ENCODE measurements at regions not wholly inside any gene's neighbourhood (a gene's known extent, or its start where the extent isn't known, plus 50 kb on each side); places are given as distances from the start of the nearest gene placed in this dataset.

- Histone ChIP-seq H3K36me3 (ENCODE audit: control insufficient read depth in 4 of 4, insufficient read depth in 3 of 4, low read depth in 1 of 4, low read length in 3 of 4) (no peaks in the 10 kb centered on the region), H3K9me3 (ENCODE audit: control insufficient read depth in 4 of 4, low read length in 3 of 4) (peaks cover 0 to 2% (median 0%) of the 10 kb centered on the region in 4 donors), H3K4me1 (ENCODE audit: control insufficient read depth in 4 of 4, insufficient read depth in 4 of 4, low read length in 3 of 4) (no peaks in the 10 kb centered on the region), H3K4me3 (ENCODE audit: low read depth in 1 of 3, low read length in 3 of 3) (no peak overlapping the region), H3K9ac (ENCODE audit: low read depth in 1 of 2, low read length in 2 of 2) (no peak overlapping the region), H3K27ac (ENCODE audit: low read depth in 1 of 2, low read length in 2 of 2) (no peak overlapping the region), H3K27me3 (ENCODE audit: control insufficient read depth in 4 of 4, insufficient read depth in 4 of 4, low read length in 3 of 4) (no peaks in the 10 kb centered on the region)
- DNase-seq (ENCODE audit: low spot score): no peak
- TF ChIP-seq ZBTB33 (IDR thresholded peaks at IDR 0.05): no peak
- TF ChIP-seq HNF4A (conservative IDR thresholded peaks at IDR 0.05): no peak
- 100% methylated on average over 1 of the region's 1 CpG for WGBS
These were observed 99.8 kb downstream of the PJA1 start for GRCh38 chrX:69065451-69065850.

GRCh38 chrX:69063486-69063885 is 101.8 kb downstream of the PJA1 start:
- no peak overlapping the region for H3K9ac ChIP-seq (ENCODE audit: low read depth in 1 of 2, low read length in 2 of 2)
- WGBS: 89% methylated on average over 4 of the region's 4 CpGs
- H3K27me3 ChIP-seq (ENCODE audit: control insufficient read depth in 4 of 4, insufficient read depth in 4 of 4, low read length in 3 of 4): no peaks in the 10 kb centered on the region
- TF ChIP-seq RXRA (IDR thresholded peaks at IDR 0.05) (no peak), NR2F2 (IDR thresholded peaks at IDR 0.05) (no peak), TAF1 (conservative IDR thresholded peaks at IDR 0.05) (no peak), SP1 (IDR thresholded peaks at IDR 0.05) (no peak), YY1 (IDR thresholded peaks at IDR 0.05) (no peak), CTCF (IDR thresholded peaks at IDR 0.05; ENCODE audit: low read depth, low read length, missing input control) (no peak), HNF4A (conservative IDR thresholded peaks at IDR 0.05) (no peak), EGR1 (IDR thresholded peaks at IDR 0.05; ENCODE audit: low read depth in 2 of 2) (no peak)
- H3K27ac ChIP-seq (ENCODE audit: low read depth in 1 of 2, low read length in 2 of 2): no peak overlapping the region
- no peaks in the 10 kb centered on the region for H3K4me1 ChIP-seq (ENCODE audit: control insufficient read depth in 4 of 4, insufficient read depth in 4 of 4, low read length in 3 of 4)
- H3K36me3 ChIP-seq (ENCODE audit: control insufficient read depth in 4 of 4, insufficient read depth in 3 of 4, low read depth in 1 of 4, low read length in 3 of 4): no peaks in the 10 kb centered on the region
- DNase-seq (ENCODE audit: low spot score): no peak
- no peak overlapping the region for H3K4me3 ChIP-seq (ENCODE audit: low read depth in 1 of 3, low read length in 3 of 3)
- peaks cover 0 to 2% (median 0%) of the 10 kb centered on the region in 4 donors for H3K9me3 ChIP-seq (ENCODE audit: control insufficient read depth in 4 of 4, low read length in 3 of 4)

GRCh38 chrX:69062493-69062892 is 102.8 kb downstream of the PJA1 start:
- H3K4me1 ChIP-seq (ENCODE audit: control insufficient read depth in 4 of 4, insufficient read depth in 4 of 4, low read length in 3 of 4): no peaks in the 10 kb centered on the region
- 91% methylated on average over 4 of the region's 4 CpGs for WGBS

More at GRCh38 chrX:69062493-69062892, 102.8 kb downstream of the PJA1 start:
- Histone ChIP-seq H3K27me3 (ENCODE audit: control insufficient read depth in 4 of 4, insufficient read depth in 4 of 4, low read length in 3 of 4) (no peaks in the 10 kb centered on the region), H3K27ac (ENCODE audit: low read depth in 1 of 2, low read length in 2 of 2) (no peak overlapping the region), H3K9me3 (ENCODE audit: control insufficient read depth in 4 of 4, low read length in 3 of 4) (peaks cover 0 to 2% (median 0%) of the 10 kb centered on the region in 4 donors), H3K36me3 (ENCODE audit: control insufficient read depth in 4 of 4, insufficient read depth in 3 of 4, low read depth in 1 of 4, low read length in 3 of 4) (no peaks in the 10 kb centered on the region), H3K4me3 (ENCODE audit: low read depth in 1 of 3, low read length in 3 of 3) (no peak overlapping the region), H3K9ac (ENCODE audit: low read depth in 1 of 2, low read length in 2 of 2) (no peak overlapping the region)
- TF ChIP-seq NR2F2 (IDR thresholded peaks at IDR 0.05): no peak
- TF ChIP-seq MAX (IDR thresholded peaks at IDR 0.05): no peak
- no peak for TF ChIP-seq RXRA (IDR thresholded peaks at IDR 0.05)
- DNase-seq (ENCODE audit: low spot score): no peak

Measured in liver (tissue), 8 donors.